ENCODE measurements at regions not wholly inside any gene's neighbourhood (a gene's known extent, or its start where the extent isn't known, plus 50 kb on each side); places are given as distances from the start of the nearest gene placed in this dataset.

GRCh38 chr3:105963161-105963560, 94.3 kb upstream of the CBLB start:
- H3K36me3 ChIP-seq (ENCODE audit: low read depth) = no peaks in the 10 kb centered on the region
- H3K4me3 ChIP-seq = no peak overlapping the region
- H3K9me3 ChIP-seq = no peaks in the 10 kb centered on the region
- ATAC-seq (no peak), DNase-seq (no peak)
- TF ChIP-seq, protein P1, sequence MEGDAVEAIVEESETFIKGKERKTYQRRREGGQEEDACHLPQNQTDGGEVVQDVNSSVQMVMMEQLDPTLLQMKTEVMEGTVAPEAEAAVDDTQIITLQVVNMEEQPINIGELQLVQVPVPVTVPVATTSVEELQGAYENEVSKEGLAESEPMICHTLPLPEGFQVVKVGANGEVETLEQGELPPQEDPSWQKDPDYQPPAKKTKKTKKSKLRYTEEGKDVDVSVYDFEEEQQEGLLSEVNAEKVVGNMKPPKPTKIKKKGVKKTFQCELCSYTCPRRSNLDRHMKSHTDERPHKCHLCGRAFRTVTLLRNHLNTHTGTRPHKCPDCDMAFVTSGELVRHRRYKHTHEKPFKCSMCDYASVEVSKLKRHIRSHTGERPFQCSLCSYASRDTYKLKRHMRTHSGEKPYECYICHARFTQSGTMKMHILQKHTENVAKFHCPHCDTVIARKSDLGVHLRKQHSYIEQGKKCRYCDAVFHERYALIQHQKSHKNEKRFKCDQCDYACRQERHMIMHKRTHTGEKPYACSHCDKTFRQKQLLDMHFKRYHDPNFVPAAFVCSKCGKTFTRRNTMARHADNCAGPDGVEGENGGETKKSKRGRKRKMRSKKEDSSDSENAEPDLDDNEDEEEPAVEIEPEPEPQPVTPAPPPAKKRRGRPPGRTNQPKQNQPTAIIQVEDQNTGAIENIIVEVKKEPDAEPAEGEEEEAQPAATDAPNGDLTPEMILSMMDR (IDR thresholded peaks at IDR 0.05) = no peak
- H3K4me1 ChIP-seq (ENCODE audit: low read depth) = no peaks in the 10 kb centered on the region
- intact Hi-C loops (cut with DNase I, micrococcal nuclease) = no loop called here

DNA sequence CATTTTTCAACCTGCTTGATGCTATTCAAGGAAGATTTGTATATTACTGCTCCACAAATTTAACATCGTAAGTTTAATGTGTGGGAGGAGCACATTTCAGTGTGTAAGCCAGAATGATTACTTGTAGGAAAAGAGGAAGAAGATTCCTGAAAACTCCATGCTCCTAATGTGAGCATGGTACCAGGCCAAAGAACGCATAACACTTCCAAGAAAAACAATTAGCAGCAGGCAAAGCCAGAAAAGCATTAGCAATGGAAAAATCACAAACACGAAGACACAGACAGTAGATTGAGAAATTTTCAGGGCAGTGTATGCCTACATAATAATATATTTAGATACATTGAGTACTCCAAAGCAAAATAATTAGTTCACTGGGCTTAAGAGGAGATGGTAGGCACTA, 96.6 kb upstream of the CBLB start:
- ATAC-seq = no peak
- no peaks in the 10 kb centered on the region for H3K9me3 ChIP-seq
- TF ChIP-seq, protein P1 (IDR thresholded peaks at IDR 0.05) = no peak
- DNase-seq = no peak
- H3K36me3 ChIP-seq (ENCODE audit: low read depth) = no peaks in the 10 kb centered on the region
- no peak overlapping the region for H3K4me3 ChIP-seq
- intact Hi-C loops (cut with DNase I, micrococcal nuclease) = no loop called here
- H3K4me1 ChIP-seq (ENCODE audit: low read depth) = no peaks in the 10 kb centered on the region

GRCh38 chr3:105967117-105967516, 98.3 kb upstream of the CBLB start:
- H3K9me3 ChIP-seq = peaks cover 5% of the 10 kb centered on the region
- TF ChIP-seq, protein P1 (IDR thresholded peaks at IDR 0.05) = no peak
- H3K4me1 ChIP-seq (ENCODE audit: low read depth) = no peaks in the 10 kb centered on the region
- intact Hi-C loops (cut with DNase I, micrococcal nuclease) = no loop called here
- no peak overlapping the region for H3K4me3 ChIP-seq
- H3K36me3 ChIP-seq (ENCODE audit: low read depth) = no peaks in the 10 kb centered on the region
- ATAC-seq (peak; percentile 96), DNase-seq (peak in 1 of 3 donors; percentile 46)

GRCh38 chr3:105970283-105970682, 101.5 kb upstream of the CBLB start:
- H3K4me1 ChIP-seq (ENCODE audit: low read depth) = no peaks in the 10 kb centered on the region
- DNase-seq (no peak), ATAC-seq (peak; percentile 41)
- no peak overlapping the region for H3K4me3 ChIP-seq
- H3K9me3 ChIP-seq = peaks cover 5% of the 10 kb centered on the region
- TF ChIP-seq, protein P1 (IDR thresholded peaks at IDR 0.05) = no peak
- intact Hi-C loops (cut with DNase I, micrococcal nuclease) = no loop called here
- no peaks in the 10 kb centered on the region for H3K36me3 ChIP-seq (ENCODE audit: low read depth)

DNA sequence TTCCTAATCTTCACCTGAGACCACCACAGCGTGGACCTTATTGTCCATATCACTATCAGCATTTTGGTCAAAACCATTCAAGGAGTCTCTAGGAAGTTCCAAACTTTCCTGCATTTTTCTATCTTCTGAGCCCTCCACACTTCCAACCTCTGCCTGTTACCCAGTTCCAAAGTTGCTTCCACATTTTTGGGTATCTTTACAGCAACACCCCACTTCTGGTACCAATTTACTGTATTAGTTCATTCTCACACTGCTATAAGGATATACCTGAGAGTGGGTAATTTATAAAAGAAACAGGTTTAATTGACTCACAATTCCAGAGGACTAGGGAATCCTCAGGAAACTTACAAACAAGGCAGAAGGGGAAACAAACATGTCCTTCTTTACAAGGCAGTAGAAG, 103.3 kb upstream of the CBLB start:
- TF ChIP-seq, protein P1 (IDR thresholded peaks at IDR 0.05) = no peak
- no peaks in the 10 kb centered on the region for H3K4me1 ChIP-seq (ENCODE audit: low read depth)
- intact Hi-C loops (cut with DNase I, micrococcal nuclease) = no loop called here
- H3K9me3 ChIP-seq = peaks cover 5% of the 10 kb centered on the region
- no peaks in the 10 kb centered on the region for H3K36me3 ChIP-seq (ENCODE audit: low read depth)
- no peak for DNase-seq
- ATAC-seq = no peak
- H3K4me3 ChIP-seq = no peak overlapping the region

DNA sequence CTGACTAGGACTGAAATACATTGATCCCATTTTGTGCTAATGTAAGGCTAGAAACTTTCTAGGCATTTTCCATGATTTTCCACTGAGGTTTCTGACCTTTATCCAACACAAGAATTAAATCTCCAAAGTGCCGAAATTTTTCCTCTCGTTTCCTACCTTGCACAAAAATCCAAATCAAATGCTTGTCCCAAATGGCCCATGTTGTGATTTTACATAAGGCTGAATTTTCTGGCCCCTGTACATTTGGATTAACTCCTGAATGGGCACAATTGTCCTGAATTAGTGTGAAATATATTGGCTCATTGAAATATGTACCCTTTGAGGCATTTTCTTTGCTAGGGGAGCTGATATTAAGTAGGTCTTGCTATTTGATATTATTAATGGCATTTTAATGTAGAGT, 105.6 kb upstream of the CBLB start:
- Histone ChIP-seq H3K9me3 (peaks cover 5% of the 10 kb centered on the region), H3K4me1 (ENCODE audit: low read depth) (no peaks in the 10 kb centered on the region), H3K36me3 (ENCODE audit: low read depth) (no peaks in the 10 kb centered on the region), H3K4me3 (no peak overlapping the region)
- DNase-seq = no peak
- TF ChIP-seq, protein P1 (IDR thresholded peaks at IDR 0.05) = no peak
- intact Hi-C loops (cut with DNase I, micrococcal nuclease) = no loop called here
- ATAC-seq = no peak

All from mucosa of descending colon (tissue), 3 donors.